HG02938 (cell line): ENCODE measurements at regions not wholly inside any gene's neighbourhood (a gene's known extent, or its start where the extent isn't known, plus 50 kb on each side); places are given as distances from the start of the nearest gene placed in this dataset.

Experiments used
- ATAC-seq: cut with Tn5 transposase; IDR thresholded peaks from one replicate; pipeline ENCODE4 v1.9.1; 2021; ENCODE audit warnings: mild to moderate bottlenecking, moderate library complexity; ENCODE audit not compliant: unreplicated experiment

- no peak for ATAC-seq
Measured at GRCh38 chr6:145169726-145170224, 565.5 kb downstream of the EPM2A start.

- no peak for ATAC-seq
Measured at GRCh38 chr6:145175470-145175869, 559.9 kb downstream of the EPM2A start.

GRCh38 chr6:145178391-145178790, 556.9 kb downstream of the EPM2A start:
- ATAC-seq: no peak

GRCh38 chr6:145187491-145188206, 547.7 kb downstream of the EPM2A start:
- ATAC-seq: no peak

GRCh38 chr6:145189836-145190235, 545.5 kb downstream of the EPM2A start:
- ATAC-seq: no peak

- ATAC-seq: no peak
Measured at GRCh38 chr6:145194389-145194788, 540.9 kb downstream of the EPM2A start.

GRCh38 chr6:145199961-145200360, 535.4 kb downstream of the EPM2A start:
- ATAC-seq: no peak

GRCh38 chr6:145204301-145204700, 531.0 kb downstream of the EPM2A start:
- ATAC-seq: no peak

GRCh38 chr6:145206247-145206907, 528.9 kb downstream of the EPM2A start:
- no peak for ATAC-seq

GRCh38 chr6:145208474-145208873, 526.8 kb downstream of the EPM2A start:
- ATAC-seq: no peak

GRCh38 chr6:145209272-145209671, 526.0 kb downstream of the EPM2A start:
- no peak for ATAC-seq

- ATAC-seq: peak; percentile 25
Measured at GRCh38 chr6:145212813-145213212, 522.5 kb downstream of the EPM2A start.

GRCh38 chr6:145213614-145214013, 521.7 kb downstream of the EPM2A start:
- ATAC-seq: peak; percentile 84

- no peak for ATAC-seq
Measured at GRCh38 chr6:145214570-145214969, 520.8 kb downstream of the EPM2A start.

- no peak for ATAC-seq
Measured at GRCh38 chr6:145224450-145224849, 510.9 kb downstream of the EPM2A start.

- peak; percentile 72 for ATAC-seq
Measured at GRCh38 chr6:145225500-145225899, 509.8 kb downstream of the EPM2A start.

- no peak for ATAC-seq
Measured at GRCh38 chr6:145227593-145227992, 507.7 kb downstream of the EPM2A start.

- ATAC-seq: no peak
Measured at GRCh38 chr6:145228962-145229582, 506.2 kb downstream of the EPM2A start.

GRCh38 chr6:145233955-145234354, 501.4 kb downstream of the EPM2A start:
- ATAC-seq: no peak

GRCh38 chr6:145235207-145235606, 500.1 kb downstream of the EPM2A start:
- ATAC-seq: no peak

- ATAC-seq: no peak
Measured at GRCh38 chr6:145238787-145239186, 496.5 kb downstream of the EPM2A start.

GRCh38 chr6:145241039-145241438, 494.3 kb downstream of the EPM2A start:
- ATAC-seq: no peak
